H9 (cell line): ENCODE measurements at regions not wholly inside any gene's neighbourhood (a gene's known extent, or its start where the extent isn't known, plus 50 kb on each side); places are given as distances from the start of the nearest gene placed in this dataset.

Experiments
- DNase-seq: peaks from one replicate; pipeline ENCODE4 v3.0.0-alpha.2; 2017
- H2AFZ ChIP-seq: one replicate; pipeline ENCODE4 v1.6.1; 2013; ENCODE audit warnings: mild to moderate bottlenecking, low read length, control low read depth, moderate library complexity
- H2AK5ac ChIP-seq: 2 replicates; pipeline ENCODE4 v1.6.1; 2013; ENCODE audit warnings: low read length, control low read depth, mixed read lengths; ENCODE audit not compliant: insufficient read length
- H2BK120ac ChIP-seq: one replicate; pipeline ENCODE4 v1.6.1; 2013; ENCODE audit warnings: low read depth, mild to moderate bottlenecking, low read length, control low read depth, inconsistent platforms; ENCODE audit not compliant: poor library complexity, severe bottlenecking
- H2BK12ac ChIP-seq: 2 replicates; pipeline ENCODE4 v1.6.1; 2013; ENCODE audit warnings: low read length, control low read depth, mixed read lengths, low read depth; ENCODE audit not compliant: insufficient read length
- H2BK15ac ChIP-seq: 2 replicates; pipeline ENCODE4 v1.6.1; 2013; ENCODE audit warnings: low read depth, low read length, control low read depth
- H2BK20ac ChIP-seq: one replicate; pipeline ENCODE4 v1.6.1; 2013; ENCODE audit warnings: low read depth, mild to moderate bottlenecking, low read length, control low read depth, inconsistent platforms; ENCODE audit not compliant: poor library complexity, severe bottlenecking
- H2BK5ac ChIP-seq: 2 replicates; pipeline ENCODE4 v1.6.1; 2013; ENCODE audit warnings: low read length, control low read depth, mixed read lengths; ENCODE audit not compliant: insufficient read length
- H3K14ac ChIP-seq: 2 replicates; pipeline ENCODE4 v1.6.1; 2013; ENCODE audit warnings: low read length, control low read depth; ENCODE audit not compliant: insufficient read depth
- H3K18ac ChIP-seq: 2 replicates; pipeline ENCODE4 v1.6.1; 2013; ENCODE audit warnings: low read depth, mild to moderate bottlenecking, mixed read lengths, low read length, control low read depth; ENCODE audit not compliant: insufficient read length
- H3K23ac ChIP-seq: 2 replicates; pipeline ENCODE4 v1.6.1; 2013; ENCODE audit warnings: low read length, control low read depth, mixed read lengths, low read depth; ENCODE audit not compliant: insufficient read length
- H3K23me2 ChIP-seq: 2 replicates; pipeline ENCODE4 v1.6.1; 2013; ENCODE audit warnings: low read depth, mild to moderate bottlenecking, mixed read lengths, low read length, control low read depth; ENCODE audit not compliant: insufficient read length, poor library complexity, severe bottlenecking
- H3K27ac ChIP-seq: 2 replicates; pipeline ENCODE4 v1.5.1; 2013; ENCODE audit warnings: low read length, control low read depth, mixed read lengths, low read depth; ENCODE audit not compliant: insufficient read length
- H3K27me3 ChIP-seq: 2 replicates; pipeline ENCODE4 v1.6.1; 2013; ENCODE audit warnings: low read length, control low read depth, inconsistent platforms; ENCODE audit not compliant: insufficient read depth
- H3K4ac ChIP-seq: 2 replicates; pipeline ENCODE4 v1.6.1; 2013; ENCODE audit warnings: low read depth, mild to moderate bottlenecking, control low read depth, inconsistent platforms, low read length, moderate library complexity
- H3K4me1 ChIP-seq: 2 replicates; pipeline ENCODE4 v1.6.1; 2013; ENCODE audit warnings: low read length, control low read depth, inconsistent platforms; ENCODE audit not compliant: insufficient read depth
- H3K4me2 ChIP-seq: 2 replicates; pipeline ENCODE4 v1.6.1; 2013; ENCODE audit warnings: low read length, control low read depth, mixed read lengths; ENCODE audit not compliant: insufficient read length, insufficient read depth
- H3K56ac ChIP-seq: 2 replicates; pipeline ENCODE4 v1.6.1; 2013; ENCODE audit warnings: low read depth, mild to moderate bottlenecking, mixed read lengths, low read length, control low read depth; ENCODE audit not compliant: insufficient read length
- H3K79me1 ChIP-seq: 2 replicates; pipeline ENCODE4 v1.6.1; 2013; ENCODE audit warnings: low read depth, mild to moderate bottlenecking, moderate library complexity, low read length, control low read depth, inconsistent platforms; ENCODE audit not compliant: insufficient read depth, poor library complexity, severe bottlenecking
- H3K79me2 ChIP-seq: 2 replicates; pipeline ENCODE4 v1.6.1; 2013; ENCODE audit warnings: low read length, control low read depth, inconsistent platforms; ENCODE audit not compliant: insufficient read depth
- H3K9ac ChIP-seq: 2 replicates; pipeline ENCODE4 v1.6.1; 2013; ENCODE audit warnings: low read length, control low read depth, mixed read lengths; ENCODE audit not compliant: insufficient read length; ENCODE audit errors: extremely low read depth
- H3K9me3 ChIP-seq: one replicate; pipeline ENCODE4 v1.6.1; 2013; ENCODE audit warnings: low read depth, low read length, inconsistent platforms; ENCODE audit not compliant: control insufficient read depth
- H3T11ph ChIP-seq: one replicate; pipeline ENCODE4 v1.6.1; 2013; ENCODE audit warnings: mild to moderate bottlenecking, low read length, control low read depth, inconsistent platforms
- H4K20me1 ChIP-seq: one replicate; pipeline ENCODE4 v1.6.1; 2013; ENCODE audit not compliant: control insufficient read depth, insufficient read length, insufficient read depth
- H4K5ac ChIP-seq: 2 replicates; pipeline ENCODE4 v1.6.1; 2013; ENCODE audit warnings: low read depth, mild to moderate bottlenecking, mixed read lengths, low read length, control low read depth; ENCODE audit not compliant: insufficient read length
- H4K8ac ChIP-seq: replicated peaks from 2 replicates; pipeline ENCODE4 v1.6.1; 2013; ENCODE audit warnings: low read length, control low read depth, mixed read lengths, low read depth; ENCODE audit not compliant: insufficient read length
- H4K91ac ChIP-seq: 2 replicates; pipeline ENCODE4 v1.6.1; 2013; ENCODE audit warnings: low read depth, mild to moderate bottlenecking, moderate library complexity, mixed read lengths, low read length, control low read depth; ENCODE audit not compliant: insufficient read length
- H3K27ac Mint-ChIP-seq, 3 experiments: 2 replicates in 2 of 3; 3 replicates in 1 of 3; pipeline ENCODE4 v1.8.0; 2020 to 2021; ENCODE audit warnings: mixed read lengths in 3 of 3, mild to moderate bottlenecking in 1 of 3, moderate library complexity in 1 of 3
- H3K27me3 Mint-ChIP-seq: 2 replicates; pipeline ENCODE4 v1.8.0; 2021; ENCODE audit warnings: low read depth, mild to moderate bottlenecking, moderate library complexity, mixed read lengths
- H3K36me3 Mint-ChIP-seq, 3 experiments: 2 replicates in 2 of 3; 3 replicates in 1 of 3; pipeline ENCODE4 v1.8.0; 2020 to 2021; ENCODE audit warnings: low read depth in 3 of 3, mixed read lengths in 3 of 3; ENCODE audit not compliant: insufficient read depth in 1 of 3
- H3K4me1 Mint-ChIP-seq, 2 experiments: 2 replicates each; pipeline ENCODE4 v1.8.0; 2020; ENCODE audit warnings: mixed read lengths in 2 of 2
- H3K4me3 Mint-ChIP-seq, 2 experiments: 2 replicates in 1 of 2; 3 replicates in 1 of 2; pipeline ENCODE4 v1.8.0; 2020 to 2021; ENCODE audit warnings: mild to moderate bottlenecking in 2 of 2, mixed read lengths in 2 of 2, moderate library complexity in 1 of 2
- H3K9me3 Mint-ChIP-seq, 2 experiments: 2 replicates in 1 of 2; 3 replicates in 1 of 2; pipeline ENCODE4 v1.8.0; 2020; ENCODE audit warnings: mild to moderate bottlenecking in 2 of 2, mixed read lengths in 2 of 2, moderate library complexity in 1 of 2
- CTCF ChIP-seq: fragments of 200-600 bp; sonication (generic); conservative IDR thresholded peaks from 3 replicates; pipeline ENCODE4 v1.8.0; 2021; ENCODE audit warnings: antibody characterized with exemption, mild to moderate bottlenecking
- WGBS: extraction: QIAGEN DNeasy Blood & Tissue Kit; methylation state at CpG from one replicate; pipeline ENCODE4 v1.1.7; 2013; ENCODE audit warnings: missing lambda C conversion rate, low lambda C conversion rate, mixed read lengths; ENCODE audit not compliant: insufficient read length; ENCODE audit errors: extremely low coverage; 5-methylcytosine and 5-hydroxymethylcytosine counted together

- Histone ChIP-seq H2BK120ac (no peak overlapping the region), H2BK12ac (no peak overlapping the region), H3K79me2 (no peaks in the 10 kb centered on the region), H3K27me3 (no peaks in the 10 kb centered on the region), H2BK5ac (no peak overlapping the region), H2BK20ac (no peak overlapping the region), H3K27ac (no peak overlapping the region), H3K23me2 (no peaks in the 10 kb centered on the region), H3K14ac (no peak overlapping the region), H3K4ac (no peak overlapping the region), H3K4me2 (no peak overlapping the region), H3K4me1 (no peaks in the 10 kb centered on the region), H2AK5ac (no peak overlapping the region), H3K9me3 (no peaks in the 10 kb centered on the region), H3K9ac (no peak overlapping the region), H4K5ac (no peak overlapping the region), H2AFZ (no peak overlapping the region), H3T11ph (no peak overlapping the region), H4K20me1 (no peaks in the 10 kb centered on the region), H4K8ac (no peak overlapping the region), H2BK15ac (no peak overlapping the region), H4K91ac (no peak overlapping the region), H3K23ac (no peak overlapping the region), H3K18ac (no peak overlapping the region), H3K79me1 (no peaks in the 10 kb centered on the region), H3K56ac (no peak overlapping the region)
- DNase-seq: no peak
- no peak overlapping the region for H3K4me3 Mint-ChIP-seq
- no peaks in the 10 kb centered on the region for H3K4me1 Mint-ChIP-seq
- H3K27ac Mint-ChIP-seq: no peak overlapping the region
- H3K36me3 Mint-ChIP-seq: no peaks in the 10 kb centered on the region
- H3K27me3 Mint-ChIP-seq: peaks cover 14% of the 10 kb centered on the region
- WGBS: no CpG with 5 or more reads among the region's 1 CpG
- no peaks in the 10 kb centered on the region for H3K9me3 Mint-ChIP-seq
- TF ChIP-seq CTCF: no peak
Measured at GRCh38 chr7:35316549-35316948, 62.6 kb upstream of the TBX20 start.
